Astrocyte of the spinal cord (primary cell): ENCODE measurements at regions not wholly inside any gene's neighbourhood (a gene's known extent, or its start where the extent isn't known, plus 50 kb on each side); places are given as distances from the start of the nearest gene placed in this dataset.

Source experiments
- DNase-seq: peaks from one replicate; pipeline ENCODE4 v3.0.0; 2011; ENCODE audit warnings: low read depth, low spot score
- H3K4me3 ChIP-seq: 2 replicates; pipeline ENCODE4 v1.5.1; 2011; ENCODE audit warnings: low read depth, mild to moderate bottlenecking, low read length, moderate library complexity
- in situ Hi-C: cut with HindIII; loops from 2 replicates; pipeline ENCODE4 v1.10.0; 2017; ENCODE audit warnings: low sequenced_read_pairs
- TF ChIP-seq, protein P1 (sequence below): IDR thresholded peaks from 2 replicates; pipeline ENCODE4 v1.5.1; 2012; ENCODE audit warnings: low read depth, mild to moderate bottlenecking, low read length, inconsistent platforms

GRCh38 chr10:94083662-94084265, 90.0 kb downstream of the PLCE1 start:
- DNase-seq = no peak
- TF ChIP-seq, protein P1, sequence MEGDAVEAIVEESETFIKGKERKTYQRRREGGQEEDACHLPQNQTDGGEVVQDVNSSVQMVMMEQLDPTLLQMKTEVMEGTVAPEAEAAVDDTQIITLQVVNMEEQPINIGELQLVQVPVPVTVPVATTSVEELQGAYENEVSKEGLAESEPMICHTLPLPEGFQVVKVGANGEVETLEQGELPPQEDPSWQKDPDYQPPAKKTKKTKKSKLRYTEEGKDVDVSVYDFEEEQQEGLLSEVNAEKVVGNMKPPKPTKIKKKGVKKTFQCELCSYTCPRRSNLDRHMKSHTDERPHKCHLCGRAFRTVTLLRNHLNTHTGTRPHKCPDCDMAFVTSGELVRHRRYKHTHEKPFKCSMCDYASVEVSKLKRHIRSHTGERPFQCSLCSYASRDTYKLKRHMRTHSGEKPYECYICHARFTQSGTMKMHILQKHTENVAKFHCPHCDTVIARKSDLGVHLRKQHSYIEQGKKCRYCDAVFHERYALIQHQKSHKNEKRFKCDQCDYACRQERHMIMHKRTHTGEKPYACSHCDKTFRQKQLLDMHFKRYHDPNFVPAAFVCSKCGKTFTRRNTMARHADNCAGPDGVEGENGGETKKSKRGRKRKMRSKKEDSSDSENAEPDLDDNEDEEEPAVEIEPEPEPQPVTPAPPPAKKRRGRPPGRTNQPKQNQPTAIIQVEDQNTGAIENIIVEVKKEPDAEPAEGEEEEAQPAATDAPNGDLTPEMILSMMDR = no peak
- in situ Hi-C loops = no loop called here
- H3K4me3 ChIP-seq = no peak overlapping the region

- TF ChIP-seq, protein P1 = no peak
- DNase-seq = no peak
- no peak overlapping the region for H3K4me3 ChIP-seq
- in situ Hi-C loops = no loop called here
These were observed 90.6 kb downstream of the PLCE1 start for GRCh38 chr10:94084344-94084743.

- DNase-seq = no peak
- TF ChIP-seq, protein P1 = no peak
- H3K4me3 ChIP-seq = no peak overlapping the region
- in situ Hi-C loops = no loop called here
These were observed 91.6 kb downstream of the PLCE1 start for GRCh38 chr10:94085288-94085687.

DNA sequence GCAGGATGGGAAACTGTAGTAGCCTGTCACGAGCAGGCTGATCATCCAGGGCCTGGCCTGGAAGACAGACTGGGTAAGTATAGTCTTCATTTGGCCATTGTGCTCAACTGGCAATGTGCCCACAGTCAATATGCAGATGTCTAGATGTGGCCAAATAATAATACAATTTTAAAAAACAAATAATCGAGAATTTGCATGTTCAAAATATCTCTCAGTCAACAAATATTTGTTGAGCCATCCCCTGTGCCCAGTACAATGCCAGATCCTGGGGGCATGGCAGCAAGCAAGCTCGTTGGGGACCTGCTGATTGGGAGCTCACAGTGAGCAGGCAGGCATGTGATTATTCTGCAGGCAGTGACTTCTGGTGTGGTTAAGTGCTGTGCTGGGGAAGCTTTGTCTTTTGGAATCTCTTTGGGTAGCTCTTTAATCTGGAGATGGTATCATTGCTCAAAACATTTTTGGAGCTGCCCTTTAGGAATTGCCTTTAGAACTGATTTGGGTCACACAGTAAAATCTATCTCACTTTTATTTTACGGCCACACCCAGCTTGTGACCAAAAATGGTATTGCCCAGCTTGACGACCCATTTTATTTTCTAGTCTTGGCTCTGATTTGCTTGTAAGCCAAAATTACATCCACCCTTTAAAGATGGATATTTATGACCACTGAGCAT, 92.2 kb downstream of the PLCE1 start:
- no peak overlapping the region for H3K4me3 ChIP-seq
- in situ Hi-C loops = no loop called here
- no peak for DNase-seq
- TF ChIP-seq, protein P1 = no peak

DNA sequence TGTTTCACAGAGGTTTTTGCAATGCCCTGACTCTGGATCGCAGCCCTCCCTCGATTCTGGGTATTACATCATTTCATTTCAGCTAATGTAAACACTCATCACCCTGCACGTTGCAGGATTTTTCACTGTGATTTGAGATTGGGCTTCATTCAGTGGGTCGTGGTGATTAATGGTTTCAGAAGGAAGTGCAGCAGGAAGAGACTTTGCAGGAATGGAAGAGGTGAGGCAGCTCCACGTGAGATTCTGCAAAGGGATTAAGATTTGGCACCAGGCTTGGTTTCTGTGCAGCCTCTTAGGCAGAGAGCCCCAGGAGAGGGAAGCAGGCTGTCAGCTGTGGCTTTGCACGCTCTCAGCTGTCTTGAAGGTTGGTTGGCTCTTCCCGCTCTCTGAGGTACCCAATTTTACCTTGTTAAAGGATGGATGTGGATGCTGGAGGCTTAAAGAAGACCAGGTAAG, 95.2 kb downstream of the PLCE1 start:
- TF ChIP-seq, protein P1 = no peak
- H3K4me3 ChIP-seq = no peak overlapping the region
- in situ Hi-C loops = no loop called here
- DNase-seq = peak; percentile 39

- no peak for DNase-seq
- in situ Hi-C loops = no loop called here
- H3K4me3 ChIP-seq = no peak overlapping the region
- TF ChIP-seq, protein P1 = no peak
These were observed 97.9 kb downstream of the PLCE1 start for GRCh38 chr10:94091649-94092048.
